Tongue (tissue), 2 donors: ENCODE measurements at regions not wholly inside any gene's neighbourhood (a gene's known extent, or its start where the extent isn't known, plus 50 kb on each side); places are given as distances from the start of the nearest gene placed in this dataset. TPM values are rescaled to one million over a fixed set of nuclear protein-coding genes. Genes with fewer than 3 reads are reported as not detected.
A peak's percentile ranks its signal among the peaks of the same experiment; 100 is the strongest.

ENCODE experiments used
- DNase-seq: peaks from one replicate; pipeline ENCODE4 v3.0.0-alpha.2; 2015
- small RNA-seq: library from RNA; depleted of rRNA; stranded (forward); fragments of <200 nt; gene quantifications from one replicate; pipeline ENCODE3, GENCODE V24; 2014; ENCODE audit warnings: low replicate concordance

DNA sequence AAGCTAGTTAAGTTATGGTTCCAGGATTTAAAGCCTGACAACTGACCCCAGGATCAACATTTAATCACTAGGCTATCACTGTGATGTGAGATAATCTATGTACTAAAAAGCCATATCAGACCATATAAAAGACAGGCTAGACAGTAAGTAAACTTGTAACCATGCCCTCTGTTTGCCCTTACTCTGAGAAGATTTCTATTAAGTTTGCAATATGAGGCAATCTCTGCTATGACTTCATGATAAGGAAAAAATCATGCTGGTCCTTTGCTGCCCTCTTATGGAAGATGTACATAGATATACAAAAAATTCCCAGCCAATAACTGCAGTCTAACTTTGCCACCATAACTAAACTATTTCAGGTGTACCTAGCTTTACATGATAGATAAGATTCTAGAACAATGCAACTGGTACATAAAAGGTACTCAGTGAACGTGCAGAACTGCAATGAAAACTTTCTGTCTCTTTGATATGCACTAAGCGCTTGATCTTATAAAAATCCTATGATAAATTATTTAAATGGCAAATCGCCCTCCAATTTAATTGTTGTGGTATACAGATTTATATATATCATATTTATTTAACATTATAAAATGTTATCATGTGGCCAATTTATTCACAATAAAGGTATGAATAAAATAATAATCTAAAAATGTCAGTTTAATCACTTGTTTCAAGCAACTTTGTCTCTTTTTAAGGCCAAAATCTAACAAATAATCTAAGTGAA is 70.5 kb downstream of the FAM217A start:
- DNase-seq, result peak; percentile 85

DNA sequence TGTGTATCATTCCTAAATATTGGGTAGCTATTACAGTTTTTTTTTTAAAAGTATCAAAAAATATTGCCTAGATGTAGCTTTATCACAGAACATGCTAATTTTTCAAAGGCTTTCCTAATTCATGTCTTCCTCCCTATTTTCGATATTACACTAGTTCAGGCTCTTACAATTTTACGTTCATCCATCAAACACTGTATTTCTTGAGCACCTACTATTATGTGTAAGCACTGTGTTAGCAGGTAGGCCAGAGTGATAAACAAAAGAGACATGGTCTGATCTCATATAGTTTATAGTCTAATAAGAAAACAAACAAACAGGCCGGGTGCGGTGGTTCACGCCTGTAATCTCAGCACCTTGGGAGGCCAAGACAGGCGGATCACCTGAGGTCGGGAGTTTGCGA is 69.5 kb downstream of the FAM217A start:
- no peak for DNase-seq

DNA sequence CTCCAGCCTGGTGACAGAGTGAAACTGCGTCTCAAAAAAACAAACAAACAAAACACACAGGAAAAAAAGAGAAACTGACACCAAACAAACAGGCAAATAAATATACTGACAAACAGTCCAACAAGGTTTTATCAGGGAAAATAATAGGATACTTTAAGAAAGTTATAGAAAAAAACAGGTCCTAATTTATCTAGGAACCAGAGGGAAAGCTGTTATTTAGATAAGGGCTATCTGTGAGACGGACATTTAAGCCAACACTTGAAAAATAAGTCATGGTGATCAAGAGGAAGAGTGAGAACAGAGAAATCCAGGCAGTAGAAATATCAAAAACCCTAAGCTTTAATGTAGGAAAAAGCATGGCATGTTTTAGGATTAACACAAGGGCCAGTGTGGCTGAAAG is 68.9 kb downstream of the FAM217A start:
- DNase-seq, result no peak

DNA sequence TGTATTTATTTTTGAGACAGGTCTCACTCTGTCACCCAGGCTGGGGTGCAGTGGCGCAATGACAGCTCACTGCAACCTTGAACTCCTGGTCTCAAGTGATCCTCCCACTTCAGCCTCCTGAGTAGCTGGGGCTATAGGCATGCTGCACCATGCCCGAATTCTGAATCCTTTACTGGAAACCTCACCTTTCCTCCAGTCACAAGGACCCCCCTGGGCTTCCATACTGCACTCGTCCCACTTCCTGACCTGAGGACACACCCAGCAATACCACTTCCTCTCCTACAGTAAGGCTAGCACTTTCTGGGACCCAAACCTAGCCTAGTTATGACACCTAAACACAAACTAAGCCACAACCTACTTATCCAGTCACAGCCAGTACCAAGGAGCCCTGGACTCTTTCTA is 68.2 kb downstream of the FAM217A start:
- no peak for DNase-seq

DNA sequence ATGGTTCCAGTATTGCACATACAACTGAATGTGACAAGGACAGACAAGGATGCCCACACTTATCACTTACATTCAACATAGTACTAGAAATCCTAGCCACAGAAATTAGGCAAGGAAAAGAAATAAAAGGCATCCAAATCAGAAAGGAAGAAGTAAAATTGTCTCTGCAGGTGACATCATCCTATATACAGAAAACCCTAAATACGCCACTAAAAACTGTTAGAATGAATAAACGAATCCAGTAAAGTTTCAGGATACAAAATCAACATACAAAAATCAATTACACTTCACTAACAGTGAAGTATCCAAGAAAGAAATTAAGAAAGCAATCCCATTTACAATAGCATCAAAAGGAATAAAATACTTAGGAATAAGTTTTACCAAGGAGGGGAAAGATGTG is 66.1 kb downstream of the FAM217A start:
- no peak for DNase-seq

DNA sequence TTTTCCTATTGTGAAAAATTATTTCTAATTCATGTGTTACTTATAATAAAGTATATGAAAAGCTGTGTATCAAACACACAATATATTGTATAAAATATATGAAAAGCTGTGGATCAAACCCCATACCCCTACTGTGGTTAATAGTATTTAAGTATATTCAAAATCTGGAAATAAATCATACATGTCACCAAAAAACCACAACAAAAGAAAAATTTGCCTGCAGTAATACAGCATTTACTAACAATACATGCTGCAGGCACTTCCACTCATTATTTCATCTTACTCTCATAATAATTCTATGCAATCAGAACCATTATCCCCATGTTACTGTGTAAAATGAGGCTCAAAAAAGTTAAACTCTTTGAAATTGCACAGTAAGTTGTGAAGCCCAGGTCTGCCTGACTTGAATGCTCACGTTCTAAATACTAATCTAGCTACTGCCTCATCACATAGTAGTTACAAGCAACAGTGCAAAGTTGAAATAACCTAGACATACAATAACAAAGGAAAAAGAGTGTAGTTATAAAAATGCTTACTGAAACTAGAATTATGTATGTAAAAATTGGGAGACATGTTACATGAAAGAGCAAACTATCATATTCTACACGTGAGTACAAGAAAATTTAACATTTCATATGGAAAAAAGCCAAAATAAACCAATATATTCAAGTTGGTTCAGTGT is 61.7 kb downstream of the FAM217A start:
- peak; percentile 33 for DNase-seq

DNA sequence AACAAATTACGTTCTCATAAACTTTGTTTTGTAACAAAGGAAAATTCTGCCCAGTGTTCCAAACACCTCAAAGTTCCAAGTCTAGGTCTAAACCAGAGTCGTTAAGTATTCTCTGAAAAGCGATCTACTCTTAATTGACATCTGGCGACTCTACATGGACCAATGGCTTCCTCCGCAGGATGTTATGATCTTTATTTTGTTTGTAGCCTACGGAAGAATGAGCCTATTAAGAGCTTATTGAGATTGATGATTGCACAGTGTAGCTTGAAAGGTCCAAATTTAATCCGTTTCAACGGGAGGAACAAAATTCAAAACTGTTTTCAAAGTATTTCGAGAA is 61.1 kb downstream of the FAM217A start:
- peak; percentile 74 for DNase-seq

DNA sequence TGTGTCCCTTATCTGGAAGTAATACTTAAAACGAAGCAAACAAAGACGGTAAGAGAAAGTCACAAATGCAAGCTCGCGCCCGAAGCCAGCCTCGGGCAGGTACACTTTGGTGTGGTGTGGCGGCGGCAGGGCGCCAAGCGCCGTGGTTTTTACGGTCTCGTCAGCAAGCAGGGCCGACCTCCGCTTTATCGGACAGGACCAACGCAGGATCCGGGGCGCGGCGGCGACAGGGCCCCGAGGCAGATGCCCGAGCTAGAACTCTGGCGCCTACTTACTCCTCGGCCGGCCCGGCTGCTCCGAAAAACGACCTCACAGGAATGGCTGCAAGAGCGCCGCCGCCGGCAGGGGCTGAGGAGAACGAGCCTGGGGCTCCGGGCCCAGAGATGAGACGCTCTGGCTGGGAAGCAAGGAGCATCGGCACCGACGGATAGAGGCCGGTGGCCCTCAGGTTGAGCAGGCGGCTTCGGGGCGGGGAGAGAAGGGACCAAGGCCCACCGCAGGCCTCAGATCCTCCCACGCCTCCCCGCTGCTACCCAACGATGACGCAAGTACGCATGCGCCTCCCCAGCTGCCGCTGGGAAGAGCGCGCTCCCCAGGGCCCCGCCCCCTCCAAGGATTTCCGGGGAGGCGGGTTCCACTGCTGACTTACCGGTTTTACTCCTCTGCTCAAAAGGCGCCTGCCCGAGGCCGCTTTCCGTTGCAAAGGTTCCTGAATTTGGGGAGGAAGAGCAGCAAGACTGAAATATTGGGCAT is 60.6 kb downstream of the FAM217A start:
- peak; percentile 99 for DNase-seq

Small RNA genes lying in the stretch of these regions (small RNA-seq; reads per million reads assigned to genes)
- not detected for gene AL590004.1
